ENCODE measurements at regions not wholly inside any gene's neighbourhood (a gene's known extent, or its start where the extent isn't known, plus 50 kb on each side); places are given as distances from the start of the nearest gene placed in this dataset.

- H3K27me3 ChIP-seq (ENCODE audit: control insufficient read depth in 1 of 2, insufficient read depth in 1 of 2, low read length in 2 of 2): no peaks in the 10 kb centered on the region
- no peak overlapping the region for H3K23ac ChIP-seq (ENCODE audit: low read length in 2 of 2)
- no peak overlapping the region for H3K4me2 ChIP-seq (ENCODE audit: low read length, poor library complexity, severe bottlenecking)
- H3K36me3 ChIP-seq (ENCODE audit: control insufficient read depth in 1 of 2, insufficient read depth in 2 of 2, low read depth in 1 of 2, low read length in 2 of 2): no peaks in the 10 kb centered on the region
- no peak overlapping the region for H3K9ac ChIP-seq (ENCODE audit: low read length)
- no peak overlapping the region for H2BK120ac ChIP-seq (ENCODE audit: low read depth, low read length)
- no peak overlapping the region for H2AK5ac ChIP-seq (ENCODE audit: low read length, severe bottlenecking)
- no peak overlapping the region for H3K14ac ChIP-seq (ENCODE audit: low read length in 2 of 2)
- H3K4me1 ChIP-seq (ENCODE audit: control insufficient read depth, insufficient read depth, low read depth, low read length): no peaks in the 10 kb centered on the region
- no peak overlapping the region for H2BK15ac ChIP-seq (ENCODE audit: low read depth, poor library complexity, severe bottlenecking)
- WGBS: 88% methylated on average over 4 of the region's 5 CpGs
- H3K27ac ChIP-seq (ENCODE audit: low read length, poor library complexity, severe bottlenecking): no peak overlapping the region
- H4K91ac ChIP-seq (ENCODE audit: low read length): no peak overlapping the region
- H2BK12ac ChIP-seq (ENCODE audit: low read length in 2 of 2): no peak overlapping the region
- DNase-seq: no peak
- no peak overlapping the region for H3K4ac ChIP-seq (ENCODE audit: low read depth in 1 of 2, low read length in 2 of 2)
- H3K79me1 ChIP-seq (replicated peaks; ENCODE audit: low read length, poor library complexity, severe bottlenecking): no peaks in the 10 kb centered on the region
- H3K18ac ChIP-seq (ENCODE audit: low read depth in 1 of 2, low read length in 2 of 2): no peak overlapping the region
- no peak overlapping the region for H4K8ac ChIP-seq (ENCODE audit: low read length)
- H3K9me3 ChIP-seq (ENCODE audit: control insufficient read depth, low read length): no peaks in the 10 kb centered on the region
- H2BK5ac ChIP-seq (ENCODE audit: low read depth, low read length, poor library complexity, severe bottlenecking): no peak overlapping the region
- H3K4me3 ChIP-seq (ENCODE audit: insufficient read depth in 1 of 2, low read depth in 1 of 2, low read length in 2 of 2): no peak overlapping the region
- H2AFZ ChIP-seq (ENCODE audit: low read depth, low read length): no peak overlapping the region
Measured at GRCh38 chr18:37716106-37716735, 150.6 kb upstream of the CELF4 start.

- H3K36me3 ChIP-seq (ENCODE audit: control insufficient read depth in 1 of 2, insufficient read depth in 2 of 2, low read depth in 1 of 2, low read length in 2 of 2): no peaks in the 10 kb centered on the region
- no peak overlapping the region for H3K14ac ChIP-seq (ENCODE audit: low read length in 2 of 2)
- H3K23ac ChIP-seq (ENCODE audit: low read length in 2 of 2): no peak overlapping the region
- H3K4me1 ChIP-seq (ENCODE audit: control insufficient read depth, insufficient read depth, low read depth, low read length): no peaks in the 10 kb centered on the region
- H3K27me3 ChIP-seq (ENCODE audit: control insufficient read depth in 1 of 2, insufficient read depth in 1 of 2, low read length in 2 of 2): no peaks in the 10 kb centered on the region
- DNase-seq: no peak
- H3K9me3 ChIP-seq (ENCODE audit: control insufficient read depth, low read length): no peaks in the 10 kb centered on the region
- H3K9ac ChIP-seq (ENCODE audit: low read length): no peak overlapping the region
- H3K27ac ChIP-seq (ENCODE audit: low read length, poor library complexity, severe bottlenecking): no peak overlapping the region
- H2BK12ac ChIP-seq (ENCODE audit: low read length in 2 of 2): no peak overlapping the region
- H4K8ac ChIP-seq (ENCODE audit: low read length): no peak overlapping the region
- no peak overlapping the region for H2BK5ac ChIP-seq (ENCODE audit: low read depth, low read length, poor library complexity, severe bottlenecking)
- no peak overlapping the region for H2BK15ac ChIP-seq (ENCODE audit: low read depth, poor library complexity, severe bottlenecking)
- no peak overlapping the region for H3K18ac ChIP-seq (ENCODE audit: low read depth in 1 of 2, low read length in 2 of 2)
- 100% methylated on average over 1 of the region's 3 CpGs for WGBS
- H3K4me2 ChIP-seq (ENCODE audit: low read length, poor library complexity, severe bottlenecking): no peak overlapping the region
- no peaks in the 10 kb centered on the region for H3K79me1 ChIP-seq (replicated peaks; ENCODE audit: low read length, poor library complexity, severe bottlenecking)
- H3K4ac ChIP-seq (ENCODE audit: low read depth in 1 of 2, low read length in 2 of 2): no peak overlapping the region
- H4K91ac ChIP-seq (ENCODE audit: low read length): no peak overlapping the region
- H2BK120ac ChIP-seq (ENCODE audit: low read depth, low read length): no peak overlapping the region
- no peak overlapping the region for H2AK5ac ChIP-seq (ENCODE audit: low read length, severe bottlenecking)
- no peak overlapping the region for H3K4me3 ChIP-seq (ENCODE audit: insufficient read depth in 1 of 2, low read depth in 1 of 2, low read length in 2 of 2)
- no peak overlapping the region for H2AFZ ChIP-seq (ENCODE audit: low read depth, low read length)
Measured at GRCh38 chr18:37714691-37715090, 149.1 kb upstream of the CELF4 start.

GRCh38 chr18:37712776-37713175, 147.2 kb upstream of the CELF4 start:
- no peak overlapping the region for H2AK5ac ChIP-seq (ENCODE audit: low read length, severe bottlenecking)
- no peak overlapping the region for H3K4me3 ChIP-seq (ENCODE audit: insufficient read depth in 1 of 2, low read depth in 1 of 2, low read length in 2 of 2)
- no peaks in the 10 kb centered on the region for H3K9me3 ChIP-seq (ENCODE audit: control insufficient read depth, low read length)
- H3K79me1 ChIP-seq (replicated peaks; ENCODE audit: low read length, poor library complexity, severe bottlenecking): no peaks in the 10 kb centered on the region
- no peak overlapping the region for H2BK120ac ChIP-seq (ENCODE audit: low read depth, low read length)
- H2BK5ac ChIP-seq (ENCODE audit: low read depth, low read length, poor library complexity, severe bottlenecking): no peak overlapping the region
- no peak overlapping the region for H3K14ac ChIP-seq (ENCODE audit: low read length in 2 of 2)
- no peak overlapping the region for H4K8ac ChIP-seq (ENCODE audit: low read length)
- no peak overlapping the region for H2BK15ac ChIP-seq (ENCODE audit: low read depth, poor library complexity, severe bottlenecking)
- H3K4ac ChIP-seq (ENCODE audit: low read depth in 1 of 2, low read length in 2 of 2): no peak overlapping the region
- H3K4me2 ChIP-seq (ENCODE audit: low read length, poor library complexity, severe bottlenecking): no peak overlapping the region
- H2AFZ ChIP-seq (ENCODE audit: low read depth, low read length): no peak overlapping the region
- H3K27me3 ChIP-seq (ENCODE audit: control insufficient read depth in 1 of 2, insufficient read depth in 1 of 2, low read length in 2 of 2): no peaks in the 10 kb centered on the region
- H4K91ac ChIP-seq (ENCODE audit: low read length): no peak overlapping the region
- H2BK12ac ChIP-seq (ENCODE audit: low read length in 2 of 2): no peak overlapping the region
- H3K9ac ChIP-seq (ENCODE audit: low read length): no peak overlapping the region
- DNase-seq: no peak
- H3K36me3 ChIP-seq (ENCODE audit: control insufficient read depth in 1 of 2, insufficient read depth in 2 of 2, low read depth in 1 of 2, low read length in 2 of 2): no peaks in the 10 kb centered on the region
- no peaks in the 10 kb centered on the region for H3K4me1 ChIP-seq (ENCODE audit: control insufficient read depth, insufficient read depth, low read depth, low read length)
- no peak overlapping the region for H3K27ac ChIP-seq (ENCODE audit: low read length, poor library complexity, severe bottlenecking)
- H3K18ac ChIP-seq (ENCODE audit: low read depth in 1 of 2, low read length in 2 of 2): no peak overlapping the region
- no peak overlapping the region for H3K23ac ChIP-seq (ENCODE audit: low read length in 2 of 2)

GRCh38 chr18:37711766-37712505, 146.3 kb upstream of the CELF4 start:
- no peak overlapping the region for H2BK120ac ChIP-seq (ENCODE audit: low read depth, low read length)
- H3K23ac ChIP-seq (ENCODE audit: low read length in 2 of 2): no peak overlapping the region
- no peak overlapping the region for H2BK15ac ChIP-seq (ENCODE audit: low read depth, poor library complexity, severe bottlenecking)
- no peak overlapping the region for H3K9ac ChIP-seq (ENCODE audit: low read length)
- no peak for DNase-seq
- no peak overlapping the region for H3K14ac ChIP-seq (ENCODE audit: low read length in 2 of 2)
- H3K27ac ChIP-seq (ENCODE audit: low read length, poor library complexity, severe bottlenecking): no peak overlapping the region
- H3K36me3 ChIP-seq (ENCODE audit: control insufficient read depth in 1 of 2, insufficient read depth in 2 of 2, low read depth in 1 of 2, low read length in 2 of 2): no peaks in the 10 kb centered on the region
- H2AK5ac ChIP-seq (ENCODE audit: low read length, severe bottlenecking): no peak overlapping the region
- H3K79me1 ChIP-seq (replicated peaks; ENCODE audit: low read length, poor library complexity, severe bottlenecking): no peaks in the 10 kb centered on the region
- H3K4me2 ChIP-seq (ENCODE audit: low read length, poor library complexity, severe bottlenecking): no peak overlapping the region
- WGBS: 71% methylated on average over 4 of the region's 4 CpGs
- H3K27me3 ChIP-seq (ENCODE audit: control insufficient read depth in 1 of 2, insufficient read depth in 1 of 2, low read length in 2 of 2): no peaks in the 10 kb centered on the region
- no peak overlapping the region for H4K91ac ChIP-seq (ENCODE audit: low read length)
- no peak overlapping the region for H3K4me3 ChIP-seq (ENCODE audit: insufficient read depth in 1 of 2, low read depth in 1 of 2, low read length in 2 of 2)
- H2BK12ac ChIP-seq (ENCODE audit: low read length in 2 of 2): no peak overlapping the region
- no peak overlapping the region for H4K8ac ChIP-seq (ENCODE audit: low read length)
- no peaks in the 10 kb centered on the region for H3K9me3 ChIP-seq (ENCODE audit: control insufficient read depth, low read length)
- no peak overlapping the region for H3K4ac ChIP-seq (ENCODE audit: low read depth in 1 of 2, low read length in 2 of 2)
- H2BK5ac ChIP-seq (ENCODE audit: low read depth, low read length, poor library complexity, severe bottlenecking): no peak overlapping the region
- no peak overlapping the region for H3K18ac ChIP-seq (ENCODE audit: low read depth in 1 of 2, low read length in 2 of 2)
- no peaks in the 10 kb centered on the region for H3K4me1 ChIP-seq (ENCODE audit: control insufficient read depth, insufficient read depth, low read depth, low read length)
- H2AFZ ChIP-seq (ENCODE audit: low read depth, low read length): no peak overlapping the region
